GM19324 (cell line): ENCODE measurements at regions not wholly inside any gene's neighbourhood (a gene's known extent, or its start where the extent isn't known, plus 50 kb on each side); places are given as distances from the start of the nearest gene placed in this dataset.

ENCODE experiments used
- ATAC-seq: cut with Tn5 transposase; IDR thresholded peaks from one replicate; pipeline ENCODE4 v1.9.1; 2021; ENCODE audit warnings: mild to moderate bottlenecking, moderate library complexity; ENCODE audit not compliant: unreplicated experiment, low FRiP score

- no peak for ATAC-seq
Observed at GRCh38 chr12:125690841-125691240, 625.6 kb downstream of the AACS start.

GRCh38 chr12:125696054-125696453 is 630.8 kb downstream of the AACS start:
- no peak for ATAC-seq

- no peak for ATAC-seq
Observed at GRCh38 chr12:125704803-125705202, 639.6 kb downstream of the AACS start.

GRCh38 chr12:125720961-125721360 is 655.7 kb downstream of the AACS start:
- no peak for ATAC-seq

- ATAC-seq = no peak
Observed at GRCh38 chr12:125734137-125734536, 668.9 kb downstream of the AACS start.

GRCh38 chr12:125738211-125738610 is 673.0 kb downstream of the AACS start:
- no peak for ATAC-seq

GRCh38 chr12:125742413-125742812 is 677.2 kb downstream of the AACS start:
- ATAC-seq = no peak

- ATAC-seq = no peak
Observed at GRCh38 chr12:125744201-125744600, 679.0 kb downstream of the AACS start.

GRCh38 chr12:125755512-125755911 is 690.3 kb downstream of the AACS start:
- ATAC-seq = no peak

- ATAC-seq = no peak
Observed at GRCh38 chr12:125766091-125766490, 700.9 kb downstream of the AACS start.

GRCh38 chr12:125772403-125772802 is 707.2 kb downstream of the AACS start:
- no peak for ATAC-seq

GRCh38 chr12:125773033-125773640 is 707.9 kb downstream of the AACS start:
- no peak for ATAC-seq

GRCh38 chr12:125775507-125775906 is 710.3 kb downstream of the AACS start:
- ATAC-seq = no peak

GRCh38 chr12:125776212-125776611 is 711.0 kb downstream of the AACS start:
- no peak for ATAC-seq

GRCh38 chr12:125786143-125786542 is 720.9 kb downstream of the AACS start:
- ATAC-seq = no peak

GRCh38 chr12:125794401-125794800 is 729.2 kb downstream of the AACS start:
- no peak for ATAC-seq

- no peak for ATAC-seq
Observed at GRCh38 chr12:125797421-125798175, 732.4 kb downstream of the AACS start.

GRCh38 chr12:125804660-125805059 is 739.4 kb downstream of the AACS start:
- ATAC-seq = no peak

GRCh38 chr12:125824276-125824675 is 759.0 kb downstream of the AACS start:
- ATAC-seq = no peak

- ATAC-seq = no peak
Observed at GRCh38 chr12:125835852-125836251, 770.6 kb downstream of the AACS start.

GRCh38 chr12:125836647-125837046 is 771.4 kb downstream of the AACS start:
- no peak for ATAC-seq

GRCh38 chr12:125841332-125841731 is 776.1 kb downstream of the AACS start:
- ATAC-seq = no peak
